Common myeloid progenitor, CD34-positive (primary cell): ENCODE measurements at regions not wholly inside any gene's neighbourhood (a gene's known extent, or its start where the extent isn't known, plus 50 kb on each side); places are given as distances from the start of the nearest gene placed in this dataset.

Experiments used
- CTCF ChIA-PET: fragments of 350-600 bp; sonication (Branson Sonifier 250); formaldehyde crosslinking; loops from one replicate; lab custom pipeline; 2021; ENCODE audit warnings: antibody characterized with exemption; lab: Charles Lee
- POLR2A ChIA-PET: fragments of 350-600 bp; sonication (Branson Sonifier 250); formaldehyde crosslinking; loops from one replicate; lab custom pipeline; 2021; ENCODE audit warnings: antibody characterized with exemption; lab: Charles Lee
- DNase-seq, 3 donors: peaks; one replicate each; pipeline versions ENCODE4 v3.0.0 to v3.0.0-alpha.2; 2013
- H3K27ac ChIP-seq, 2 experiments: 1 replicate in 1 of 2; 2 replicates in 1 of 2; pipeline ENCODE4 v1.7.0; 2013; ENCODE audit warnings: inconsistent platforms in 2 of 2, low read length in 2 of 2, mild to moderate bottlenecking in 2 of 2, low read depth in 1 of 2, moderate library complexity in 1 of 2; ENCODE audit not compliant: severe bottlenecking in 2 of 2, insufficient read depth in 1 of 2, poor library complexity in 1 of 2
- H3K27me3 ChIP-seq, 5 experiments: replicated peaks in 2 of 5; 1 replicate in 3 of 5; 2 replicates in 2 of 5; pipeline versions ENCODE4 v1.6.1 to v1.7.0; 2013; ENCODE audit warnings: low read length in 4 of 5, mild to moderate bottlenecking in 2 of 5, moderate library complexity in 2 of 5, inconsistent platforms in 1 of 5; ENCODE audit not compliant: insufficient read depth in 5 of 5, control insufficient read depth in 4 of 5
- H3K36me3 ChIP-seq, 4 experiments: 1 replicate in 2 of 4; 2 replicates in 2 of 4; pipeline versions ENCODE4 v1.6.1 to v1.7.0; 2013; ENCODE audit warnings: low read length in 3 of 4, control low read depth in 1 of 4, mild to moderate bottlenecking in 1 of 4; ENCODE audit not compliant: control insufficient read depth in 4 of 4, insufficient read depth in 4 of 4
- H3K4me1 ChIP-seq, 4 experiments: 1 replicate in 3 of 4; 2 replicates in 1 of 4; pipeline versions ENCODE4 v1.6.1 to v1.7.1; 2013; ENCODE audit warnings: low read length in 3 of 4, mild to moderate bottlenecking in 3 of 4, control low read depth in 1 of 4, inconsistent platforms in 1 of 4, moderate library complexity in 1 of 4; ENCODE audit not compliant: control insufficient read depth in 4 of 4, insufficient read depth in 4 of 4; ENCODE audit errors: control extremely low read depth in 1 of 4
- H3K4me3 ChIP-seq, 7 experiments: 1 replicate in 4 of 7; 2 replicates in 3 of 7; pipeline versions ENCODE4 v1.5.1 to v1.7.0; 2013; ENCODE audit warnings: mild to moderate bottlenecking in 7 of 7, low read length in 6 of 7, moderate library complexity in 6 of 7, inconsistent platforms in 2 of 7, low read depth in 2 of 7, control low read depth in 1 of 7; ENCODE audit not compliant: insufficient read depth in 4 of 7, control insufficient read depth in 1 of 7; ENCODE audit errors: extremely low read depth in 1 of 7
- H3K9me3 ChIP-seq, 5 experiments: 1 replicate in 4 of 5; 2 replicates in 1 of 5; pipeline versions ENCODE4 v1.6.1 to v1.7.1; 2013; ENCODE audit warnings: low read length in 4 of 5, mild to moderate bottlenecking in 2 of 5, inconsistent platforms in 1 of 5, low read depth in 1 of 5, moderate library complexity in 1 of 5; ENCODE audit not compliant: control insufficient read depth in 4 of 5, insufficient read depth in 2 of 5; ENCODE audit errors: control extremely low read depth in 1 of 5
- WGBS: methylation state at CpG from one replicate; pipeline ENCODE4 v1.1.5; 2013; ENCODE audit not compliant: insufficient coverage; 5-methylcytosine and 5-hydroxymethylcytosine counted together

- CTCF ChIA-PET, result no interaction called here
- DNase-seq, result no peak
- H3K9me3 ChIP-seq, result no peaks in the 10 kb centered on the region
- no peaks in the 10 kb centered on the region for H3K4me1 ChIP-seq
- POLR2A ChIA-PET, result no interaction called here
- no peak overlapping the region for H3K27ac ChIP-seq
- H3K27me3 ChIP-seq, result no peaks in the 10 kb centered on the region
- WGBS, result 90% methylated on average over 2 of the region's 3 CpGs
- H3K36me3 ChIP-seq, result no peaks in the 10 kb centered on the region
- H3K4me3 ChIP-seq, result no peak overlapping the region
These were observed 72.2 kb upstream of the ELOVL6 start for GRCh38 chr4:110270492-110271197.

GRCh38 chr4:110268790-110269189 lies 70.4 kb upstream of the ELOVL6 start:
- no peak for DNase-seq
- CTCF ChIA-PET, result no interaction called here
- H3K4me3 ChIP-seq, result no peak overlapping the region
- no peaks in the 10 kb centered on the region for H3K4me1 ChIP-seq
- POLR2A ChIA-PET, result no interaction called here
- no peaks in the 10 kb centered on the region for H3K27me3 ChIP-seq
- peaks cover 0 to 1% (median 0%) of the 10 kb centered on the region in 5 experiments for H3K9me3 ChIP-seq
- 86% methylated on average over 1 of the region's 5 CpGs for WGBS
- no peak overlapping the region for H3K27ac ChIP-seq
- no peaks in the 10 kb centered on the region for H3K36me3 ChIP-seq

- Histone ChIP-seq H3K9me3 (peaks cover 0 to 1% (median 0%) of the 10 kb centered on the region in 5 experiments), H3K4me3 (no peak overlapping the region), H3K27me3 (no peaks in the 10 kb centered on the region), H3K27ac (no peak overlapping the region), H3K4me1 (no peaks in the 10 kb centered on the region), H3K36me3 (no peaks in the 10 kb centered on the region)
- CTCF ChIA-PET, result no interaction called here
- no peak for DNase-seq
- WGBS, result no CpG with 5 or more reads among the region's 2 CpGs
- POLR2A ChIA-PET, result no interaction called here
These were observed 69.9 kb upstream of the ELOVL6 start for GRCh38 chr4:110268352-110268751.

DNA sequence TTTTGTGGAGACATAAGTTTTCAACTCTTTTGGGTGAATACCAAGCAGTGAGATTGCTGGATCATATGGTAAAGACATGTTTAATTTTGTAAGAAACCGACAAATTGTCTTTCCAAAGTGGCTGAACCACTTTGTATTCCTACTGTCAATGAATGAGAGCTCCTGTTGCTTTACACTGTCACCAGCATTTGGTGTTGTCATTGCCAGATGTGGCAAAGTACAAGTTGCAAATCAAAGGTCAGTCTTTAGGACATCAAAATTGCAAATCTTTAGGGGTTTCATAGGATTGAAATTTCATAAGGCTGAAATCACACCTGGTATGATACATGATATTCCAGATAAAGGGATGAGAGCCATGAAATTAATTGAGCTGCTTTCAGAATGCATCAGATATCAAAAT lies 67.7 kb upstream of the ELOVL6 start:
- no peaks in the 10 kb centered on the region for H3K4me1 ChIP-seq
- H3K4me3 ChIP-seq, result no peak overlapping the region
- no peaks in the 10 kb centered on the region for H3K36me3 ChIP-seq
- POLR2A ChIA-PET, result no interaction called here
- no peak for DNase-seq
- no peaks in the 10 kb centered on the region for H3K27me3 ChIP-seq
- CTCF ChIA-PET, result no interaction called here
- no CpG with 5 or more reads among the region's 1 CpG for WGBS
- H3K9me3 ChIP-seq, result peaks cover 0 to 1% (median 0%) of the 10 kb centered on the region in 5 experiments
- no peak overlapping the region for H3K27ac ChIP-seq

- H3K9me3 ChIP-seq, result peaks cover 0 to 1% (median 0%) of the 10 kb centered on the region in 5 experiments
- H3K4me3 ChIP-seq, result no peak overlapping the region
- H3K27me3 ChIP-seq, result no peaks in the 10 kb centered on the region
- no peak for DNase-seq
- ChIA-PET POLR2A (no interaction called here), CTCF (interaction anchor here (0.6 to 0.7 kb wide), 2 partner anchors 20 to 217 kb away, joined by 3 to 4 read pairs; no protein-coding TSS in a partner anchor)
- no peak overlapping the region for H3K27ac ChIP-seq
- no peaks in the 10 kb centered on the region for H3K4me1 ChIP-seq
- H3K36me3 ChIP-seq, result no peaks in the 10 kb centered on the region
- WGBS, result 96% methylated on average over 4 of the region's 5 CpGs
These were observed 66.6 kb upstream of the ELOVL6 start for GRCh38 chr4:110265001-110265400.

- no peaks in the 10 kb centered on the region for H3K36me3 ChIP-seq
- CTCF ChIA-PET, result no interaction called here
- POLR2A ChIA-PET, result no interaction called here
- no peak for DNase-seq
- 88% methylated on average over 4 of the region's 4 CpGs for WGBS
- H3K27ac ChIP-seq, result no peak overlapping the region
- peaks cover 0 to 1% (median 0%) of the 10 kb centered on the region in 5 experiments for H3K9me3 ChIP-seq
- no peaks in the 10 kb centered on the region for H3K27me3 ChIP-seq
- H3K4me3 ChIP-seq, result no peak overlapping the region
- no peaks in the 10 kb centered on the region for H3K4me1 ChIP-seq
These were observed 61.9 kb upstream of the ELOVL6 start for GRCh38 chr4:110260299-110260698.

GRCh38 chr4:110250023-110250387 lies 51.6 kb upstream of the ELOVL6 start:
- POLR2A ChIA-PET, result no interaction called here
- H3K27me3 ChIP-seq, result peaks cover 0 to 2% (median 0%) of the 10 kb centered on the region in 5 experiments
- CTCF ChIA-PET, result no interaction called here
- DNase-seq, result no peak
- H3K4me3 ChIP-seq, result no peak overlapping the region
- no peak overlapping the region for H3K27ac ChIP-seq
- 88% methylated on average over 4 of the region's 5 CpGs for WGBS
- no peaks in the 10 kb centered on the region for H3K9me3 ChIP-seq
- H3K4me1 ChIP-seq, result no peaks in the 10 kb centered on the region
- no peaks in the 10 kb centered on the region for H3K36me3 ChIP-seq
